ENCODE measurements at regions not wholly inside any gene's neighbourhood (a gene's known extent, or its start where the extent isn't known, plus 50 kb on each side); places are given as distances from the start of the nearest gene placed in this dataset.
"Not testable (repeated sequence)": the region's sequence is repeated elsewhere in the genome, so short reads cannot be mapped to it uniquely, and the experiment has no call there.

GRCh38 chrX:222800-223513, 58.2 kb upstream of the PLCXD1 start:
- H3K27me3 Mint-ChIP-seq; H3K9me3 Mint-ChIP-seq; H3K36me3 ChIP-seq (ENCODE audit: control insufficient read depth, insufficient read depth, low read length); H3K27ac ChIP-seq (ENCODE audit: insufficient read depth, low read length, poor library complexity, severe bottlenecking); H3K4me1 Mint-ChIP-seq; DNase-seq; H3K4me3 Mint-ChIP-seq; H3K4me3 ChIP-seq (ENCODE audit: low read depth, low read length); H3K4me1 ChIP-seq (ENCODE audit: control insufficient read depth, insufficient read depth, low read length, poor library complexity, severe bottlenecking); H3K27ac Mint-ChIP-seq; H3K36me3 Mint-ChIP-seq; H3K27me3 ChIP-seq (ENCODE audit: control insufficient read depth, insufficient read depth, low read length); H3K9me3 ChIP-seq (ENCODE audit: control insufficient read depth in 2 of 2, low read length in 2 of 2): not testable (repeated sequence)
- ATAC-seq (ENCODE audit: low read depth in 2 of 2), result peak in 1 of 2 donors; percentile 19

GRCh38 chrX:223514-223854, 57.7 kb upstream of the PLCXD1 start:
- H3K27me3 Mint-ChIP-seq; H3K9me3 Mint-ChIP-seq; H3K27ac ChIP-seq (ENCODE audit: insufficient read depth, low read length, poor library complexity, severe bottlenecking); H3K4me1 Mint-ChIP-seq; H3K9me3 ChIP-seq (ENCODE audit: control insufficient read depth in 2 of 2, low read length in 2 of 2); H3K36me3 ChIP-seq (ENCODE audit: control insufficient read depth, insufficient read depth, low read length); DNase-seq; ATAC-seq (ENCODE audit: low read depth in 2 of 2); H3K27ac Mint-ChIP-seq; H3K36me3 Mint-ChIP-seq; H3K4me1 ChIP-seq (ENCODE audit: control insufficient read depth, insufficient read depth, low read length, poor library complexity, severe bottlenecking); H3K27me3 ChIP-seq (ENCODE audit: control insufficient read depth, insufficient read depth, low read length); H3K4me3 Mint-ChIP-seq; H3K4me3 ChIP-seq (ENCODE audit: low read depth, low read length): not testable (repeated sequence)

GRCh38 chrX:226474-227164, 54.6 kb upstream of the PLCXD1 start:
- not testable (repeated sequence) for H3K27me3 Mint-ChIP-seq; H3K4me3 ChIP-seq (ENCODE audit: low read depth, low read length); DNase-seq; H3K27me3 ChIP-seq (ENCODE audit: control insufficient read depth, insufficient read depth, low read length); H3K9me3 ChIP-seq (ENCODE audit: control insufficient read depth in 2 of 2, low read length in 2 of 2); H3K27ac ChIP-seq (ENCODE audit: insufficient read depth, low read length, poor library complexity, severe bottlenecking); H3K36me3 Mint-ChIP-seq; H3K4me1 ChIP-seq (ENCODE audit: control insufficient read depth, insufficient read depth, low read length, poor library complexity, severe bottlenecking); H3K9me3 Mint-ChIP-seq; H3K4me1 Mint-ChIP-seq; H3K36me3 ChIP-seq (ENCODE audit: control insufficient read depth, insufficient read depth, low read length); H3K27ac Mint-ChIP-seq; H3K4me3 Mint-ChIP-seq
- peak; percentile 72 to 73 for ATAC-seq (ENCODE audit: low read depth in 2 of 2)

- H3K27ac Mint-ChIP-seq; H3K4me1 Mint-ChIP-seq; H3K27me3 Mint-ChIP-seq; H3K4me3 Mint-ChIP-seq; H3K36me3 ChIP-seq (ENCODE audit: control insufficient read depth, insufficient read depth, low read length); DNase-seq; H3K27me3 ChIP-seq (ENCODE audit: control insufficient read depth, insufficient read depth, low read length); H3K9me3 ChIP-seq (ENCODE audit: control insufficient read depth in 2 of 2, low read length in 2 of 2); H3K36me3 Mint-ChIP-seq; H3K4me1 ChIP-seq (ENCODE audit: control insufficient read depth, insufficient read depth, low read length, poor library complexity, severe bottlenecking); H3K9me3 Mint-ChIP-seq; H3K27ac ChIP-seq (ENCODE audit: insufficient read depth, low read length, poor library complexity, severe bottlenecking); ATAC-seq (ENCODE audit: low read depth in 2 of 2); H3K4me3 ChIP-seq (ENCODE audit: low read depth, low read length): not testable (repeated sequence)
Measured at GRCh38 chrX:227396-227795, 53.8 kb upstream of the PLCXD1 start.

Measured in CD4-positive, CD25-positive, alpha-beta regulatory T cell (primary cell).